ENCODE measurements at regions not wholly inside any gene's neighbourhood (a gene's known extent, or its start where the extent isn't known, plus 50 kb on each side); places are given as distances from the start of the nearest gene placed in this dataset.

DNA sequence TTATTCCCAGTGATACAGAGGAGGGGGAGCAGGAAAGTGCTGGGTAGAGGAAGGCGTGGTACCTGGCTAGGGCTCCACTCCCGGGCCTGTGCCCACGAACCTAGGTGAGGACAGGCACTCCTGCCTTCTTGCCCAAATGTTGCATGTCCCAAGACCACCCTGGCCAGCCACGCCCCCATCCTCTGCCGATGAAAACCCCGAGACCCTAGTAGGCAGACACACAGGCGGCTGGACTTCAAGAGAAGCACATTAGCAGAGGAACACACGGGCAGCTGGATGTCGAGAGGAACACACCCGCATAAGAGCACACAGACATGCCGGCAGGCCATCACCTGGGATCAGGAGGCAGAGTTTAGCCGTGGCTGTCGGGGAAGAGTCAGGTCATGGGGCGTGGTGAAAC lies 1386.5 kb upstream of the GOT2 start:
- no peak for TF ChIP-seq POLR2A (IDR thresholded peaks at IDR 0.05)
- TF ChIP-seq, protein P1, sequence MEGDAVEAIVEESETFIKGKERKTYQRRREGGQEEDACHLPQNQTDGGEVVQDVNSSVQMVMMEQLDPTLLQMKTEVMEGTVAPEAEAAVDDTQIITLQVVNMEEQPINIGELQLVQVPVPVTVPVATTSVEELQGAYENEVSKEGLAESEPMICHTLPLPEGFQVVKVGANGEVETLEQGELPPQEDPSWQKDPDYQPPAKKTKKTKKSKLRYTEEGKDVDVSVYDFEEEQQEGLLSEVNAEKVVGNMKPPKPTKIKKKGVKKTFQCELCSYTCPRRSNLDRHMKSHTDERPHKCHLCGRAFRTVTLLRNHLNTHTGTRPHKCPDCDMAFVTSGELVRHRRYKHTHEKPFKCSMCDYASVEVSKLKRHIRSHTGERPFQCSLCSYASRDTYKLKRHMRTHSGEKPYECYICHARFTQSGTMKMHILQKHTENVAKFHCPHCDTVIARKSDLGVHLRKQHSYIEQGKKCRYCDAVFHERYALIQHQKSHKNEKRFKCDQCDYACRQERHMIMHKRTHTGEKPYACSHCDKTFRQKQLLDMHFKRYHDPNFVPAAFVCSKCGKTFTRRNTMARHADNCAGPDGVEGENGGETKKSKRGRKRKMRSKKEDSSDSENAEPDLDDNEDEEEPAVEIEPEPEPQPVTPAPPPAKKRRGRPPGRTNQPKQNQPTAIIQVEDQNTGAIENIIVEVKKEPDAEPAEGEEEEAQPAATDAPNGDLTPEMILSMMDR (IDR thresholded peaks at IDR 0.05), result no peak
